ENCODE measurements at regions not wholly inside any gene's neighbourhood (a gene's known extent, or its start where the extent isn't known, plus 50 kb on each side); places are given as distances from the start of the nearest gene placed in this dataset.
A peak's percentile ranks its signal among the peaks of the same experiment; 100 is the strongest.

- TF ChIP-seq KLF11 (CRISPR knock-in tag; IDR thresholded peaks at IDR 0.05) (no peak), ZNF703 (CRISPR knock-in tag; IDR thresholded peaks at IDR 0.05; ENCODE audit: borderline replicate concordance) (no peak), MEIS1 (CRISPR knock-in tag; IDR thresholded peaks at IDR 0.05; ENCODE audit: borderline replicate concordance) (no peak), DPF2 (CRISPR knock-in tag; IDR thresholded peaks at IDR 0.05; ENCODE audit: borderline replicate concordance, low read depth) (no peak), ZNF160 (CRISPR knock-in tag; IDR thresholded peaks at IDR 0.05) (no peak), ZSCAN30 (CRISPR knock-in tag; IDR thresholded peaks at IDR 0.05) (no peak), FOXJ3 (CRISPR knock-in tag; IDR thresholded peaks at IDR 0.05; ENCODE audit: borderline replicate concordance) (peak; percentile 26; the same call in 1 of the 2 replicates), ZNF629 (CRISPR knock-in tag; conservative IDR thresholded peaks at IDR 0.05) (peak; percentile 80), HMG20A (CRISPR knock-in tag; IDR thresholded peaks at IDR 0.05; ENCODE audit: borderline replicate concordance) (peak; percentile 36; the same call in 1 of the 2 replicates), PAF1 (CRISPR knock-in tag; IDR thresholded peaks at IDR 0.05) (no peak), ZNF503 (CRISPR knock-in tag; IDR thresholded peaks at IDR 0.05) (0 out of 2 replicates have a peak, but pooled peaks have one; percentile 10), FOXO1 (CRISPR knock-in tag; IDR thresholded peaks at IDR 0.05) (peak; percentile 31; the same call in 1 of the 2 replicates), ZSCAN12 (CRISPR knock-in tag; IDR thresholded peaks at IDR 0.05) (no peak), UBTF (CRISPR knock-in tag; IDR thresholded peaks at IDR 0.05) (no peak), ZNF784 (CRISPR knock-in tag; IDR thresholded peaks at IDR 0.05; ENCODE audit: borderline replicate concordance) (no peak), ZNF879 (CRISPR knock-in tag; IDR thresholded peaks at IDR 0.05) (no peak)
- TF ChIP-seq, protein P1, sequence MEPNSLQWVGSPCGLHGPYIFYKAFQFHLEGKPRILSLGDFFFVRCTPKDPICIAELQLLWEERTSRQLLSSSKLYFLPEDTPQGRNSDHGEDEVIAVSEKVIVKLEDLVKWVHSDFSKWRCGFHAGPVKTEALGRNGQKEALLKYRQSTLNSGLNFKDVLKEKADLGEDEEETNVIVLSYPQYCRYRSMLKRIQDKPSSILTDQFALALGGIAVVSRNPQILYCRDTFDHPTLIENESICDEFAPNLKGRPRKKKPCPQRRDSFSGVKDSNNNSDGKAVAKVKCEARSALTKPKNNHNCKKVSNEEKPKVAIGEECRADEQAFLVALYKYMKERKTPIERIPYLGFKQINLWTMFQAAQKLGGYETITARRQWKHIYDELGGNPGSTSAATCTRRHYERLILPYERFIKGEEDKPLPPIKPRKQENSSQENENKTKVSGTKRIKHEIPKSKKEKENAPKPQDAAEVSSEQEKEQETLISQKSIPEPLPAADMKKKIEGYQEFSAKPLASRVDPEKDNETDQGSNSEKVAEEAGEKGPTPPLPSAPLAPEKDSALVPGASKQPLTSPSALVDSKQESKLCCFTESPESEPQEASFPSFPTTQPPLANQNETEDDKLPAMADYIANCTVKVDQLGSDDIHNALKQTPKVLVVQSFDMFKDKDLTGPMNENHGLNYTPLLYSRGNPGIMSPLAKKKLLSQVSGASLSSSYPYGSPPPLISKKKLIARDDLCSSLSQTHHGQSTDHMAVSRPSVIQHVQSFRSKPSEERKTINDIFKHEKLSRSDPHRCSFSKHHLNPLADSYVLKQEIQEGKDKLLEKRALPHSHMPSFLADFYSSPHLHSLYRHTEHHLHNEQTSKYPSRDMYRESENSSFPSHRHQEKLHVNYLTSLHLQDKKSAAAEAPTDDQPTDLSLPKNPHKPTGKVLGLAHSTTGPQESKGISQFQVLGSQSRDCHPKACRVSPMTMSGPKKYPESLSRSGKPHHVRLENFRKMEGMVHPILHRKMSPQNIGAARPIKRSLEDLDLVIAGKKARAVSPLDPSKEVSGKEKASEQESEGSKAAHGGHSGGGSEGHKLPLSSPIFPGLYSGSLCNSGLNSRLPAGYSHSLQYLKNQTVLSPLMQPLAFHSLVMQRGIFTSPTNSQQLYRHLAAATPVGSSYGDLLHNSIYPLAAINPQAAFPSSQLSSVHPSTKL (CRISPR knock-in tag; IDR thresholded peaks at IDR 0.05): peak; percentile 78
Observed at GRCh38 chr6:27791182-27791943, 120.8 kb downstream of the OR2B2 start (continued).

Data from HepG2 (cell line).